Peyer's patch (tissue), 4 donors: ENCODE measurements at regions not wholly inside any gene's neighbourhood (a gene's known extent, or its start where the extent isn't known, plus 50 kb on each side); places are given as distances from the start of the nearest gene placed in this dataset.

ENCODE experiments used
- POLR2A ChIP-seq, 2 donors: fragments of 450-650 bp; IDR thresholded peaks; one replicate each; pipeline ENCODE4 v1.5.1; 2017; ENCODE audit warnings: antibody characterized with exemption in 2 of 2, mild to moderate bottlenecking in 2 of 2, moderate library complexity in 2 of 2
- TF ChIP-seq, protein P1 (sequence below), 6 experiments: fragments of 450-650 bp in 4 of 6; fragments of 200-600 bp in 2 of 6; sonication (generic) in 1 of 6; IDR thresholded peaks; one replicate each; pipeline ENCODE4 v1.5.1; 2017 to 2019; ENCODE audit warnings: antibody characterized with exemption in 6 of 6, mild to moderate bottlenecking in 3 of 6, moderate library complexity in 1 of 6

GRCh38 chr6:74073429-74073828 is 377.4 kb downstream of the CD109 start:
- no peak for TF ChIP-seq POLR2A (IDR thresholded peaks at IDR 0.05)
- TF ChIP-seq, protein P1, sequence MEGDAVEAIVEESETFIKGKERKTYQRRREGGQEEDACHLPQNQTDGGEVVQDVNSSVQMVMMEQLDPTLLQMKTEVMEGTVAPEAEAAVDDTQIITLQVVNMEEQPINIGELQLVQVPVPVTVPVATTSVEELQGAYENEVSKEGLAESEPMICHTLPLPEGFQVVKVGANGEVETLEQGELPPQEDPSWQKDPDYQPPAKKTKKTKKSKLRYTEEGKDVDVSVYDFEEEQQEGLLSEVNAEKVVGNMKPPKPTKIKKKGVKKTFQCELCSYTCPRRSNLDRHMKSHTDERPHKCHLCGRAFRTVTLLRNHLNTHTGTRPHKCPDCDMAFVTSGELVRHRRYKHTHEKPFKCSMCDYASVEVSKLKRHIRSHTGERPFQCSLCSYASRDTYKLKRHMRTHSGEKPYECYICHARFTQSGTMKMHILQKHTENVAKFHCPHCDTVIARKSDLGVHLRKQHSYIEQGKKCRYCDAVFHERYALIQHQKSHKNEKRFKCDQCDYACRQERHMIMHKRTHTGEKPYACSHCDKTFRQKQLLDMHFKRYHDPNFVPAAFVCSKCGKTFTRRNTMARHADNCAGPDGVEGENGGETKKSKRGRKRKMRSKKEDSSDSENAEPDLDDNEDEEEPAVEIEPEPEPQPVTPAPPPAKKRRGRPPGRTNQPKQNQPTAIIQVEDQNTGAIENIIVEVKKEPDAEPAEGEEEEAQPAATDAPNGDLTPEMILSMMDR (IDR thresholded peaks at IDR 0.05), result no peak
